ACC112 (cell line): ENCODE measurements at regions not wholly inside any gene's neighbourhood (a gene's known extent, or its start where the extent isn't known, plus 50 kb on each side); places are given as distances from the start of the nearest gene placed in this dataset.

ENCODE experiments used
- H2AFZ ChIP-seq: fragments of 200-600 bp; sonication (generic); one replicate; pipeline ENCODE4 v1.6.0; 2017; ENCODE audit warnings: antibody characterized with exemption, low read length; ENCODE audit not compliant: unreplicated experiment
- H3K27ac ChIP-seq: fragments of 200-600 bp; sonication (generic); 2 replicates; pipeline ENCODE4 v1.5.1; 2014; ENCODE audit warnings: low read depth, mild to moderate bottlenecking, antibody characterized with exemption, low read length, moderate library complexity
- H3K27me3 ChIP-seq: fragments of 200-600 bp; sonication (generic); 2 replicates; pipeline ENCODE4 v1.6.1; 2014; ENCODE audit warnings: mild to moderate bottlenecking, antibody characterized with exemption, low read length, moderate library complexity, mixed read lengths; ENCODE audit not compliant: insufficient read depth
- H3K36me3 ChIP-seq: fragments of 200-600 bp; sonication (generic); 2 replicates; pipeline ENCODE4 v1.6.1; 2016; ENCODE audit warnings: mild to moderate bottlenecking, antibody characterized with exemption, low read length, moderate library complexity, mixed read lengths; ENCODE audit not compliant: insufficient read depth
- H3K4me1 ChIP-seq: fragments of 200-600 bp; sonication (generic); one replicate; pipeline ENCODE4 v1.6.1; 2016; ENCODE audit warnings: low read length, mixed read lengths; ENCODE audit not compliant: insufficient read depth, unreplicated experiment, control insufficient read depth
- H3K4me3 ChIP-seq: fragments of 200-600 bp; sonication (generic); 2 replicates; pipeline ENCODE4 v1.5.1; 2014; ENCODE audit warnings: mild to moderate bottlenecking, low read depth, low read length
- H3K79me2 ChIP-seq: fragments of 200-600 bp; sonication (generic); one replicate; pipeline ENCODE4 v1.6.0; 2016; ENCODE audit warnings: low read length; ENCODE audit not compliant: control insufficient read depth, unreplicated experiment, insufficient read depth

- Histone ChIP-seq H2AFZ (no peak overlapping the region), H3K27ac (no peak overlapping the region), H3K27me3 (no peaks in the 10 kb centered on the region), H3K4me3 (no peak overlapping the region), H3K79me2 (no peaks in the 10 kb centered on the region), H3K4me1 (no peaks in the 10 kb centered on the region), H3K36me3 (no peaks in the 10 kb centered on the region)
These were observed 132.8 kb downstream of the DCLK3 start for GRCh38 chr3:36631549-36631948.

- Histone ChIP-seq H3K36me3 (no peaks in the 10 kb centered on the region), H3K4me1 (no peaks in the 10 kb centered on the region), H3K27me3 (no peaks in the 10 kb centered on the region), H3K4me3 (no peak overlapping the region), H2AFZ (no peak overlapping the region), H3K79me2 (no peaks in the 10 kb centered on the region), H3K27ac (no peak overlapping the region)
These were observed 148.5 kb downstream of the DCLK3 start for GRCh38 chr3:36615861-36616260.

- Histone ChIP-seq H3K27ac (no peak overlapping the region), H3K36me3 (no peaks in the 10 kb centered on the region), H2AFZ (no peak overlapping the region), H3K4me1 (no peaks in the 10 kb centered on the region), H3K79me2 (no peaks in the 10 kb centered on the region), H3K27me3 (no peaks in the 10 kb centered on the region; the same call in 1 of the 2 replicates), H3K4me3 (no peak overlapping the region)
These were observed 157.2 kb downstream of the DCLK3 start for GRCh38 chr3:36606871-36607765.

GRCh38 chr3:36603423-36603822 is 160.9 kb downstream of the DCLK3 start:
- no peaks in the 10 kb centered on the region for H3K27me3 ChIP-seq
- no peaks in the 10 kb centered on the region for H3K4me1 ChIP-seq
- H3K79me2 ChIP-seq, result no peaks in the 10 kb centered on the region
- no peak overlapping the region for H3K27ac ChIP-seq
- H3K36me3 ChIP-seq, result no peaks in the 10 kb centered on the region
- H2AFZ ChIP-seq, result no peak overlapping the region
- H3K4me3 ChIP-seq, result no peak overlapping the region

GRCh38 chr3:36600404-36600803 is 163.9 kb downstream of the DCLK3 start:
- no peak overlapping the region for H3K4me3 ChIP-seq

More at GRCh38 chr3:36600404-36600803, 163.9 kb downstream of the DCLK3 start:
- H3K27me3 ChIP-seq, result no peaks in the 10 kb centered on the region
- no peaks in the 10 kb centered on the region for H3K36me3 ChIP-seq
- no peak overlapping the region for H3K27ac ChIP-seq
- peaks cover 8% of the 10 kb centered on the region for H3K4me1 ChIP-seq
- no peaks in the 10 kb centered on the region for H3K79me2 ChIP-seq
- H2AFZ ChIP-seq, result no peak overlapping the region
